GM15510 (cell line): ENCODE measurements at regions not wholly inside any gene's neighbourhood (a gene's known extent, or its start where the extent isn't known, plus 50 kb on each side); places are given as distances from the start of the nearest gene placed in this dataset.
A peak's percentile ranks its signal among the peaks of the same experiment; 100 is the strongest.

Experiments
- POLR2A ChIP-seq: IDR thresholded peaks from 3 replicates; pipeline ENCODE4 v1.6.1; 2011; ENCODE audit warnings: borderline replicate concordance; ENCODE audit not compliant: insufficient read length; ENCODE audit errors: extremely low read depth

GRCh38 chr5:134468921-134469400 lies 56.5 kb upstream of the JADE2 start:
- no peak for TF ChIP-seq POLR2A

DNA sequence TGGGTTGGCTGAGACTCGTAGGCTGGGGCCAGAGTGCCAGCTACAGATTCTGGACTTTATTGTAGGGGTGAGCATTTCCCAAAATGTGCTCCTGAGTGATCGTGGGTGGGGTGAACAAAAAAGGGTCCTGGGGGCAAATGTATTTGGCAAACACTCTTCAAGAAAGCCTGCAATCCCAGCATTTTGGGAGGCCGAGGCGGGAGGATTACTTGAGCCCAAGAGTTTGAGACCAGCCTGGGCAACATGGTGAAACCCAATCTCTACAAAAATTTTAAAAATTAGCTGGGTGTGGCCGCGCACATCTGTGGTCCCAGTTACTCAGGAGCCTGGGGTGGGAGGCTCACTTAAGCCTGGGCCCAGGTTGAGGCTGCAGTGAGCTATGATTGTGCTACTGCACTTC lies 55.5 kb upstream of the CDKN2AIPNL start:
- TF ChIP-seq POLR2A, result no peak

- TF ChIP-seq POLR2A, result no peak
Measured at GRCh38 chr5:134466241-134467069, 54.8 kb upstream of the CDKN2AIPNL start.

DNA sequence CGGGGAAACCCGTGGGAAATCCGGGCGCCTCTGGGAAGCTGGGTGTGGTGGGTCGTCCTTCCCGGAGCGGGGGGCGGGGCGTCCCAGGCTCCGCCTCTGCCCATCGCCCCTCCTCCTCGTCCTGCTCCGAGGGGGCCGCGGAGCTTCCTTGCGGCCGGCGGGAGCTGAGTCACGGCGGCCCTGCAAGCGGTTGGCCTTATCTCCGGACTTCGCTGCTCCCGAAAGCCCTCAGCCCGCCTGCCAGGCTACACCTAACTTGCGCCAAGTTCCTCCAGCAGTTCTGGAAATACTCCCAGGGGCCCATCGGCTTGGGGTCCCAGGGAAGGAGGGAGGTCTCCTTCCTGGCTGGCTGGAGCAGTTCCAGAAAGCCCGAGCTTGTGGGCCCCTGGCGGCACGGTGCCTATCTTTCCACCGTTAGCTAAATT lies 54.1 kb upstream of the CDKN2AIPNL start:
- peak; percentile 88 for TF ChIP-seq POLR2A

- no peak for TF ChIP-seq POLR2A
Measured at GRCh38 chr5:134464988-134465815, 53.5 kb upstream of the CDKN2AIPNL start.

GRCh38 chr5:134463991-134464760 lies 52.5 kb upstream of the CDKN2AIPNL start:
- no peak for TF ChIP-seq POLR2A

DNA sequence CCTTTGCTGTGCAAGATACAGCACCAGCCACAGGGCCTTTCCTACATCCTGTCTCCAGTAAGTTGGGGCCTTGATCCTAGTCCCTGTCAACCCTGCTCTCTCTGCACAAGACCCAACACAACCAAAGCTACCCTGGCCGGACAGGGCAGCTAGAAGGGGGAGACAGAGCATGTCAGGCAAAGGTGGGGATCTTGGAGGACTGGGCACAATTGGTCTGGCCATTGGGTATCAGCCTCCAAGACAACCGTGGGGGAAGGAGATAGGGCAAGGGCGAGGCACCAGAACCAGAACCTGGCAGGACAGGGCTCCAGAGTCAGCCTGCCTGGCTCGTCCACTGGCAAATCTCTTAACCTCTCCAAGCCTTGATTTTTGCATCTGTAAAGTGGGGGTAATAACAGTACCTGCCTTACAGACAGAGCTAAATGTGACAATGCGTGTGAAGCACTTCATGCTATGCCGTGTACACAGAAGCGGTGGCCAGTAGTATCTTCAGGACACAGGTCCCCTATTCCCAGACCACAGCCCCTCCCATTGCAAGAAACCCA lies 51.6 kb upstream of the CDKN2AIPNL start:
- no peak for TF ChIP-seq POLR2A

DNA sequence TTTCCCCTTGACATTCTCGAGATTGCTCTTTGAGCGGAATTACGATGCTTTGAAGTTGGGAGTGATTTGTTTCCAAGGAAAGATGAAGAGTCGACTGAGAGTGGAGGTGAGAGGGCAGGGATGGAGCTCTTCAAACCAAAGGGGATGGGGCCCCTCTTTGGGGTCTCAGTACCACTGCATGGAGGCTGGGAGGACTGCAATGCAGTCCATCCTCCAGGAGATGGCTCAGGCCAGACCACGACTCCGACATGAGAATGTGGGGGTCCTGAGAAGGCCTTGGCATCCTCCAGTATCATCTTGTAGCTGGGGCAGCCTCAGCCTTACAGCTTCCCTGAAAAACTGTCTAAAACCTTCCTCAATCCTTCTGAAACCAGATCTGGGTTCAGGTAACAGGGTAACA lies 51.1 kb upstream of the CDKN2AIPNL start:
- TF ChIP-seq POLR2A, result no peak

GRCh38 chr5:134462047-134462575 lies 50.4 kb upstream of the CDKN2AIPNL start:
- no peak for TF ChIP-seq POLR2A
